Muscle of leg (tissue), 3 donors: ENCODE measurements at regions not wholly inside any gene's neighbourhood (a gene's known extent, or its start where the extent isn't known, plus 50 kb on each side); places are given as distances from the start of the nearest gene placed in this dataset.

Experiments used
- DNase-seq: peaks from one replicate; pipeline ENCODE4 v3.0.0; 2013
- H3K27ac ChIP-seq: one replicate; pipeline ENCODE4 v1.5.1; 2013; ENCODE audit warnings: mild to moderate bottlenecking, low read length, control low read depth
- H3K27me3 ChIP-seq: one replicate; pipeline ENCODE4 v1.6.1; 2013; ENCODE audit warnings: low read length; ENCODE audit not compliant: control insufficient read depth, insufficient read depth
- H3K36me3 ChIP-seq: one replicate; pipeline ENCODE4 v1.6.1; 2013; ENCODE audit warnings: low read length; ENCODE audit not compliant: control insufficient read depth, insufficient read depth
- H3K4me1 ChIP-seq: one replicate; pipeline ENCODE4 v1.6.1; 2013; ENCODE audit warnings: low read length; ENCODE audit not compliant: control insufficient read depth, insufficient read depth
- H3K4me3 ChIP-seq: one replicate; pipeline ENCODE4 v1.5.1; 2013; ENCODE audit warnings: low read length, control low read depth
- H3K9me3 ChIP-seq: replicated peaks from 2 replicates; pipeline ENCODE4 v1.6.1; 2013; ENCODE audit warnings: low read depth, low read length; ENCODE audit not compliant: control insufficient read depth
- WGBS: methylation state at CpG from one replicate; pipeline ENCODE4 v1.1.5; 2013; ENCODE audit warnings: missing lambda C conversion rate; ENCODE audit not compliant: insufficient coverage; 5-methylcytosine and 5-hydroxymethylcytosine counted together

- Histone ChIP-seq H3K27me3 (no peaks in the 10 kb centered on the region), H3K4me3 (no peak overlapping the region), H3K9me3 (peaks cover 3% of the 10 kb centered on the region), H3K36me3 (no peaks in the 10 kb centered on the region), H3K4me1 (no peaks in the 10 kb centered on the region), H3K27ac (no peak overlapping the region)
- no peak for DNase-seq
Measured at GRCh38 chr1:163781146-163781545, 459.4 kb downstream of the NUF2 start.

- peaks cover 3% of the 10 kb centered on the region for H3K9me3 ChIP-seq
- no CpG with 5 or more reads among the region's 2 CpGs for WGBS
- H3K4me3 ChIP-seq = no peak overlapping the region
- no peaks in the 10 kb centered on the region for H3K4me1 ChIP-seq
- H3K27me3 ChIP-seq = no peaks in the 10 kb centered on the region
- H3K36me3 ChIP-seq = no peaks in the 10 kb centered on the region
- H3K27ac ChIP-seq = no peak overlapping the region
- DNase-seq = no peak
Measured at GRCh38 chr1:163785868-163786405, 464.2 kb downstream of the NUF2 start.

- WGBS = 79% methylated on average over 2 of the region's 4 CpGs
- Histone ChIP-seq H3K9me3 (no peaks in the 10 kb centered on the region), H3K4me1 (no peaks in the 10 kb centered on the region), H3K27ac (no peak overlapping the region), H3K4me3 (no peak overlapping the region), H3K27me3 (no peaks in the 10 kb centered on the region), H3K36me3 (no peaks in the 10 kb centered on the region)
- DNase-seq = no peak
Measured at GRCh38 chr1:163789911-163790310, 468.2 kb downstream of the NUF2 start.

GRCh38 chr1:163794551-163794950 is 472.8 kb downstream of the NUF2 start:
- H3K4me1 ChIP-seq = no peaks in the 10 kb centered on the region
- no peak overlapping the region for H3K27ac ChIP-seq
- no CpG with 5 or more reads among the region's 3 CpGs for WGBS
- no peaks in the 10 kb centered on the region for H3K36me3 ChIP-seq
- no peaks in the 10 kb centered on the region for H3K27me3 ChIP-seq
- no peak for DNase-seq
- H3K9me3 ChIP-seq = no peaks in the 10 kb centered on the region
- H3K4me3 ChIP-seq = no peak overlapping the region

GRCh38 chr1:163796394-163796821 is 474.7 kb downstream of the NUF2 start:
- 20% methylated on average over 1 of the region's 2 CpGs for WGBS
- H3K4me1 ChIP-seq = no peaks in the 10 kb centered on the region
- no peaks in the 10 kb centered on the region for H3K36me3 ChIP-seq
- H3K9me3 ChIP-seq = no peaks in the 10 kb centered on the region
- no peak overlapping the region for H3K4me3 ChIP-seq
- H3K27me3 ChIP-seq = no peaks in the 10 kb centered on the region
- H3K27ac ChIP-seq = no peak overlapping the region
- DNase-seq = no peak

GRCh38 chr1:163797816-163798215 is 476.1 kb downstream of the NUF2 start:
- Histone ChIP-seq H3K27ac (no peak overlapping the region), H3K4me3 (no peak overlapping the region), H3K9me3 (no peaks in the 10 kb centered on the region), H3K36me3 (no peaks in the 10 kb centered on the region), H3K27me3 (no peaks in the 10 kb centered on the region), H3K4me1 (no peaks in the 10 kb centered on the region)
- DNase-seq = no peak

GRCh38 chr1:163799190-163799805 is 477.5 kb downstream of the NUF2 start:
- WGBS = 83% methylated on average over 1 of the region's 6 CpGs
- Histone ChIP-seq H3K4me3 (no peak overlapping the region), H3K36me3 (no peaks in the 10 kb centered on the region), H3K27me3 (no peaks in the 10 kb centered on the region), H3K9me3 (no peaks in the 10 kb centered on the region), H3K4me1 (no peaks in the 10 kb centered on the region), H3K27ac (no peak overlapping the region)
- no peak for DNase-seq

- H3K4me1 ChIP-seq = no peaks in the 10 kb centered on the region
- no peak overlapping the region for H3K4me3 ChIP-seq
- H3K36me3 ChIP-seq = no peaks in the 10 kb centered on the region
- 92% methylated on average over 1 of the region's 3 CpGs for WGBS
- DNase-seq = no peak
- no peaks in the 10 kb centered on the region for H3K27me3 ChIP-seq
- H3K9me3 ChIP-seq = no peaks in the 10 kb centered on the region
- H3K27ac ChIP-seq = no peak overlapping the region
Measured at GRCh38 chr1:163807331-163808049, 485.7 kb downstream of the NUF2 start.

GRCh38 chr1:163813251-163813650 is 491.5 kb downstream of the NUF2 start:
- Histone ChIP-seq H3K4me1 (no peaks in the 10 kb centered on the region), H3K4me3 (no peak overlapping the region), H3K9me3 (no peaks in the 10 kb centered on the region), H3K27me3 (no peaks in the 10 kb centered on the region), H3K36me3 (no peaks in the 10 kb centered on the region), H3K27ac (no peak overlapping the region)
- WGBS = no CpG with 5 or more reads among the region's 2 CpGs
- no peak for DNase-seq

GRCh38 chr1:163820226-163820625 is 498.5 kb downstream of the NUF2 start:
- H3K9me3 ChIP-seq = no peaks in the 10 kb centered on the region
- H3K27ac ChIP-seq = no peak overlapping the region
- H3K27me3 ChIP-seq = no peaks in the 10 kb centered on the region
- H3K4me3 ChIP-seq = no peak overlapping the region
- H3K36me3 ChIP-seq = no peaks in the 10 kb centered on the region
- DNase-seq = no peak
- no peaks in the 10 kb centered on the region for H3K4me1 ChIP-seq
